ENCODE measurements at regions not wholly inside any gene's neighbourhood (a gene's known extent, or its start where the extent isn't known, plus 50 kb on each side); places are given as distances from the start of the nearest gene placed in this dataset.
"Not testable (repeated sequence)": the region's sequence is repeated elsewhere in the genome, so short reads cannot be mapped to it uniquely, and the experiment has no call there.

DNA sequence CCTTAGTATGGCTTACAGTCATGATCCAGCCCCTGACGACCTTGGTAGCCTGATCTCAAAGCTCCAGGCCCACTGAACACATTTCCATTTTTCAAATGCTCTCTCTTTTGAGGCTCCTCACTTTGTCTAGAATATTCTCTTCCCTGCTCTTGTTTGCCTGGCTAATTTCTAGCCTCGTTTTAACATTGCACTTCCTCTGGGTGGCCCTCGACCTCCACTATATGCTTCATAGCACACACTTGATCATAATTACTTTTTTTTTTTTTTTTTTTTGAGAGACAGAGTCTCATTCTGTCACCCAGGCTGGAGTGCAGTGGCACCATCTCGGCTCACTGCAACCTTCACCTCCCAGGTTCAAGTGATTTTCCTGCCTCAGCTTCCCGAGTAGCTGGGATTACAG lies 65.5 kb upstream of the RABGAP1L start:
- not testable (repeated sequence) for TF ChIP-seq EZH2 (IDR thresholded peaks at IDR 0.05; ENCODE audit: low read length)
- TF ChIP-seq, protein P1, sequence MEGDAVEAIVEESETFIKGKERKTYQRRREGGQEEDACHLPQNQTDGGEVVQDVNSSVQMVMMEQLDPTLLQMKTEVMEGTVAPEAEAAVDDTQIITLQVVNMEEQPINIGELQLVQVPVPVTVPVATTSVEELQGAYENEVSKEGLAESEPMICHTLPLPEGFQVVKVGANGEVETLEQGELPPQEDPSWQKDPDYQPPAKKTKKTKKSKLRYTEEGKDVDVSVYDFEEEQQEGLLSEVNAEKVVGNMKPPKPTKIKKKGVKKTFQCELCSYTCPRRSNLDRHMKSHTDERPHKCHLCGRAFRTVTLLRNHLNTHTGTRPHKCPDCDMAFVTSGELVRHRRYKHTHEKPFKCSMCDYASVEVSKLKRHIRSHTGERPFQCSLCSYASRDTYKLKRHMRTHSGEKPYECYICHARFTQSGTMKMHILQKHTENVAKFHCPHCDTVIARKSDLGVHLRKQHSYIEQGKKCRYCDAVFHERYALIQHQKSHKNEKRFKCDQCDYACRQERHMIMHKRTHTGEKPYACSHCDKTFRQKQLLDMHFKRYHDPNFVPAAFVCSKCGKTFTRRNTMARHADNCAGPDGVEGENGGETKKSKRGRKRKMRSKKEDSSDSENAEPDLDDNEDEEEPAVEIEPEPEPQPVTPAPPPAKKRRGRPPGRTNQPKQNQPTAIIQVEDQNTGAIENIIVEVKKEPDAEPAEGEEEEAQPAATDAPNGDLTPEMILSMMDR (optimal IDR thresholded peaks at IDR 0.05 in 1 of 3, IDR thresholded peaks at IDR 0.05 in 1 of 3, conservative IDR thresholded peaks at IDR 0.05 in 1 of 3; ENCODE audit: extremely low read depth in 1 of 3, insufficient read depth in 2 of 3, low read length in 3 of 3): not testable (repeated sequence)
